A549 (cell line): ENCODE measurements at regions not wholly inside any gene's neighbourhood (a gene's known extent, or its start where the extent isn't known, plus 50 kb on each side); places are given as distances from the start of the nearest gene placed in this dataset.

Experiments
- ATAC-seq, 2 experiments: fragments of 200-7000 bp in 1 of 2; fragments of >200 bp in 1 of 2; cut with Nextera tagmentation in 1 of 2; cut with Tn5 transposase in 1 of 2; 3 replicates each; pipeline versions ENCODE4 v1.8.0 to v1.9.1; 2018 to 2020; ENCODE audit warnings: mild to moderate bottlenecking in 1 of 2, moderate library complexity in 1 of 2
- CTCF ChIA-PET: fragments of 300-600 bp; sonication (Branson Sonifier 250); formaldehyde crosslinking; extraction: SDS; loops from one replicate; lab custom pipeline; 2021; ENCODE audit warnings: antibody characterized with exemption, inconsistent platforms; lab: Yijun Ruan, JAX
- POLR2A ChIA-PET: fragments of 350-600 bp; formaldehyde crosslinking; extraction: SDS; loops from one replicate; lab custom pipeline; 2021; ENCODE audit warnings: antibody characterized with exemption, inconsistent platforms; lab: Yijun Ruan, JAX
- DNase-seq, 2 experiments: peaks; one replicate each; pipeline versions ENCODE4 v3.0.0 to v3.0.0-alpha.2; 2011 to 2016; ENCODE audit warnings: low read depth in 1 of 2, low spot score in 1 of 2
- FAIRE-seq: peaks from 2 replicates; lab custom pipeline; 2011; peaks lifted over from hg19 to GRCh38; lab: Jason Lieb, UNC
- H3K27ac ChIP-seq, 2 experiments: fragments of >200 bp; sonication (Bioruptor Twin); formaldehyde crosslinking; 3 replicates each; pipeline ENCODE4 v1.5.1; 2016 to 2017
- H3K4me1 ChIP-seq: fragments of >200 bp; sonication (Bioruptor Twin); formaldehyde crosslinking; 3 replicates; pipeline ENCODE4 v1.6.1; 2016
- H3K4me2 ChIP-seq: fragments of >200 bp; sonication (Bioruptor Twin); formaldehyde crosslinking; 3 replicates; pipeline ENCODE4 v1.6.1; 2016
- H3K4me3 ChIP-seq: fragments of >200 bp; sonication (Bioruptor Twin); formaldehyde crosslinking; 3 replicates; pipeline ENCODE4 v1.5.1; 2016
- H3K9me3 ChIP-seq: fragments of >200 bp; sonication (Bioruptor Twin); formaldehyde crosslinking; 3 replicates; pipeline ENCODE4 v1.6.1; 2016
- BHLHE40 ChIP-seq: IDR thresholded peaks from 2 replicates; pipeline ENCODE4 v1.6.1; 2012; ENCODE audit warnings: low read depth, low read length, inconsistent platforms
- CBX2 ChIP-seq: fragments of 200-600 bp; sonication (generic); IDR thresholded peaks from 2 replicates; pipeline ENCODE4 v1.6.1; 2016; ENCODE audit warnings: low read depth, mild to moderate bottlenecking, borderline replicate concordance
- CBX8 ChIP-seq: fragments of 200-600 bp; sonication (generic); IDR thresholded peaks from 2 replicates; pipeline ENCODE4 v1.6.1; 2016
- CHD2 ChIP-seq: fragments of 150-350 bp; IDR thresholded peaks from 2 replicates; pipeline ENCODE4 v1.6.1; 2014; ENCODE audit warnings: low read length; ENCODE audit not compliant: partially characterized antibody
- FOSB ChIP-seq: fragments of 250-450 bp; sonication (Bioruptor Pico); IDR thresholded peaks from 2 replicates; pipeline ENCODE4 v1.5.0; 2020; ENCODE audit warnings: mild to moderate bottlenecking, moderate library complexity
- GATA3 ChIP-seq: IDR thresholded peaks from 2 replicates; pipeline ENCODE4 v1.6.1; 2012; ENCODE audit warnings: borderline replicate concordance
- HEYL ChIP-seq: fragments of 250-450 bp; sonication (Bioruptor Pico); IDR thresholded peaks from 2 replicates; pipeline ENCODE4 v1.8.0; 2021; ENCODE audit warnings: mild to moderate bottlenecking, moderate library complexity
- HOXA7 ChIP-seq: fragments of 250-450 bp; sonication (Bioruptor Pico); IDR thresholded peaks from 2 replicates; pipeline ENCODE4 v1.5.0; 2020; ENCODE audit warnings: mild to moderate bottlenecking, moderate library complexity
- HOXB5 ChIP-seq: fragments of 250-450 bp; sonication (Bioruptor Pico); IDR thresholded peaks from 2 replicates; pipeline ENCODE4 v1.5.0; 2020; ENCODE audit warnings: mild to moderate bottlenecking, moderate library complexity
- JUN ChIP-seq, 2 experiments: fragments of >200 bp; sonication (Bioruptor Twin); formaldehyde crosslinking; IDR thresholded peaks; 2 replicates in 1 of 2; 3 replicates in 1 of 2; pipeline ENCODE4 v1.6.1; 2016 to 2017
- JUNB ChIP-seq: fragments of >200 bp; sonication (Bioruptor Twin); formaldehyde crosslinking; IDR thresholded peaks from 2 replicates; pipeline ENCODE4 v1.6.1; 2016
- KDM5A ChIP-seq: fragments of 200-600 bp; sonication (generic); IDR thresholded peaks from 2 replicates; pipeline ENCODE4 v1.6.1; 2016; ENCODE audit warnings: antibody characterized with exemption, mild to moderate bottlenecking
- MYC ChIP-seq: IDR thresholded peaks from 2 replicates; pipeline ENCODE4 v1.6.1; 2012; ENCODE audit warnings: mild to moderate bottlenecking, inconsistent platforms, low read length, improper control_type of control experiment, borderline replicate concordance
- NFE2L2 ChIP-seq: fragments of 150-350 bp; conservative IDR thresholded peaks from 2 replicates; pipeline ENCODE4 v1.6.1; 2014; ENCODE audit warnings: low read length
- NPAS2 ChIP-seq: fragments of 250-450 bp; sonication (Bioruptor Pico); IDR thresholded peaks from 2 replicates; pipeline ENCODE4 v1.8.0; 2022; ENCODE audit warnings: mild to moderate bottlenecking, moderate library complexity, borderline replicate concordance
- PHF8 ChIP-seq: fragments of 200-600 bp; sonication (generic); IDR thresholded peaks from 2 replicates; pipeline ENCODE4 v1.6.1; 2016; ENCODE audit warnings: low read depth, mild to moderate bottlenecking, antibody characterized with exemption, moderate library complexity, borderline replicate concordance
- POLR2A ChIP-seq: IDR thresholded peaks from 2 replicates; pipeline ENCODE4 v1.6.1; 2012; ENCODE audit warnings: mild to moderate bottlenecking, low read length
- RAD21 ChIP-seq, 2 experiments: fragments of >200 bp in 1 of 2; sonication (Bioruptor Twin) in 1 of 2; formaldehyde crosslinking in 1 of 2; IDR thresholded peaks in 1 of 2; conservative IDR thresholded peaks in 1 of 2; 2 replicates in 1 of 2; 3 replicates in 1 of 2; pipeline ENCODE4 v1.6.1; 2012 to 2018; ENCODE audit warnings: inconsistent platforms in 1 of 2
- RARB ChIP-seq: fragments of 250-450 bp; sonication (Bioruptor Pico); IDR thresholded peaks from 2 replicates; pipeline ENCODE4 v1.8.0; 2021; ENCODE audit warnings: mild to moderate bottlenecking, moderate library complexity
- RCOR1 ChIP-seq: fragments of 150-350 bp; IDR thresholded peaks from 2 replicates; pipeline ENCODE4 v1.6.1; 2014; ENCODE audit warnings: antibody characterized with exemption, low read length, low read depth
- RFX5 ChIP-seq: fragments of 450-650 bp; IDR thresholded peaks from 2 replicates; pipeline ENCODE4 v1.7.1; 2014; ENCODE audit warnings: antibody characterized with exemption, mild to moderate bottlenecking, moderate library complexity
- RNF2 ChIP-seq: fragments of 200-600 bp; sonication (generic); IDR thresholded peaks from 2 replicates; pipeline ENCODE4 v1.6.1; 2016; ENCODE audit warnings: low read depth, mild to moderate bottlenecking, antibody characterized with exemption, moderate library complexity, borderline replicate concordance
- TFCP2L1 ChIP-seq: fragments of 250-450 bp; sonication (Bioruptor Pico); IDR thresholded peaks from 2 replicates; pipeline ENCODE4 v1.5.0; 2021; ENCODE audit warnings: mild to moderate bottlenecking
- ZFP36 ChIP-seq: fragments of 450-650 bp; IDR thresholded peaks from 2 replicates; pipeline ENCODE4 v1.6.1; 2014; ENCODE audit warnings: borderline replicate concordance; ENCODE audit not compliant: partially characterized antibody
- ZNF302 ChIP-seq: fragments of 250-450 bp; sonication (Bioruptor Pico); IDR thresholded peaks from 2 replicates; pipeline ENCODE4 v1.9.0; 2021; ENCODE audit warnings: inconsistent platforms, mild to moderate bottlenecking, moderate library complexity
- WGBS: methylation state at CpG from one replicate; pipeline ENCODE4 v1.1.6; 2017; ENCODE audit errors: missing lambda C conversion rate; 5-methylcytosine and 5-hydroxymethylcytosine counted together
- TF ChIP-seq, protein P1 (sequence below): fragments of >200 bp; sonication (Bioruptor Twin); formaldehyde crosslinking; IDR thresholded peaks from 3 replicates; pipeline ENCODE4 v1.5.1; 2016
- TF ChIP-seq, protein P2 (sequence below): fragments of >200 bp; sonication (Bioruptor Twin); formaldehyde crosslinking; IDR thresholded peaks from 2 replicates; pipeline ENCODE4 v1.6.1; 2016
- TF ChIP-seq, protein P3 (sequence below): IDR thresholded peaks from 2 replicates; pipeline ENCODE4 v1.6.1; 2012

DNA sequence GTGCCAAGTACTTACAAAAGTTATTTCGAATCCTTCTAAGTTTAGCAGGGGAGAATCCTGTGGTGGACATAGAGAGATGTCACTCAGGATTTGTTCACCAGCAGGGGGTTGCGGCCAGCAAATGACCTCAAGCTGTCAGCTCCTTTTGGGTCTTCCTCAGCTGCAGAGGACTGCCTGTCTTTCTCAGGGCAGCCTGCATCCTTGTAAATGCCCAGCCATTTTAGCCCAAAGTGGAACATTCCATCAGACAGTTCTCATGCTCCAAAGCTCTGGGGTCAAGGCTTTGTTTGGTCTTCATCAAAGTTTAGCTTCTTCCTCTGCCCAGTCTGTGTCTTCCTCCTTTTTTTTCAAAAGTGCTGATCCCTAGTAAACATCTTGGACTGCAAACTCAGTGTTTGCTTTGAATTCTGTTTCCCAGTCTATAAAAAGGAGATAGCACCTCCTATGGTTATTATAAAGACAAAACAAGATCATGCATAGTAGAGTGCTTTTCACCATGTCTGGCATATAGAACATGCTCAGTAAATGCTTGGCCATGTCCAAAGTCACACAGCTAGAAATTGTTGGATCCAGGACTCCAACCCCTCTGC is 156.4 kb upstream of the GATB start:
- CTCF ChIA-PET, result interaction anchor here (1.1 kb wide), 1 partner anchor 11 kb away, joined by 4 read pairs; no protein-coding TSS in a partner anchor

DNA sequence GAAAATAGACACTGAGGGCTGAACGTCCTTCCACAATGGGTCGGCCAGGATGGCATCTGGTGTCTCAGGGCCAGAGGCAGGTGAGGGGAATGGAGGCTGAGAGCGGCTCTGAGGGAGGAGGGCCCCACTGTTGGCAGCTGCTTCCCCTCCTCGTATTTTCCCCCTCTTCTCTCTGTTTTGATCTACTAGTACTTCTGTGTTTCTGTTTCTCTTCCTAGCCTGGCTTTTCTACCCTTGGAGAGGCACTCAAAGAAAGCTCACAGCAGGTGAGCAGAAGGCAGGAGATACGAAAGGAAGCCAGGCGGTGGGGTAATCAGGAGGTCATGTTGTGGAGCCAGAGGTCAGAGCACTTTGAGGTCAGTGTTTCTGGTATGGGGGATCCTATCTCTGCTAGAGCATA is 151.8 kb upstream of the GATB start:
- no peaks in the 10 kb centered on the region for H3K4me1 ChIP-seq
- H3K9me3 ChIP-seq, result no peaks in the 10 kb centered on the region
- H3K27ac ChIP-seq, result no peak overlapping the region
- POLR2A ChIA-PET, result no interaction called here
- no peak overlapping the region for H3K4me3 ChIP-seq
- DNase-seq (no peak), ATAC-seq (no peak), FAIRE-seq (no peak)
- CTCF ChIA-PET, result interaction anchor here (0.6 kb wide), 1 partner anchor 94 kb away, joined by 3 read pairs; no protein-coding TSS in a partner anchor
- 41% methylated on average over 6 of the region's 6 CpGs for WGBS
- H3K4me2 ChIP-seq, result no peak overlapping the region
- TF ChIP-seq JUNB (no peak), ZNF302 (no peak), RAD21 (conservative IDR thresholded peaks at IDR 0.05 in 1 of 2, IDR thresholded peaks at IDR 0.05 in 1 of 2) (no peak), CBX8 (no peak), PHF8 (no peak), HEYL (no peak), RFX5 (no peak), POLR2A (no peak), FOSB (CRISPR knock-in tag) (no peak), JUN (IDR thresholded peaks at IDR 0.05) (no peak), MYC (no peak)
- TF ChIP-seq, protein P1, sequence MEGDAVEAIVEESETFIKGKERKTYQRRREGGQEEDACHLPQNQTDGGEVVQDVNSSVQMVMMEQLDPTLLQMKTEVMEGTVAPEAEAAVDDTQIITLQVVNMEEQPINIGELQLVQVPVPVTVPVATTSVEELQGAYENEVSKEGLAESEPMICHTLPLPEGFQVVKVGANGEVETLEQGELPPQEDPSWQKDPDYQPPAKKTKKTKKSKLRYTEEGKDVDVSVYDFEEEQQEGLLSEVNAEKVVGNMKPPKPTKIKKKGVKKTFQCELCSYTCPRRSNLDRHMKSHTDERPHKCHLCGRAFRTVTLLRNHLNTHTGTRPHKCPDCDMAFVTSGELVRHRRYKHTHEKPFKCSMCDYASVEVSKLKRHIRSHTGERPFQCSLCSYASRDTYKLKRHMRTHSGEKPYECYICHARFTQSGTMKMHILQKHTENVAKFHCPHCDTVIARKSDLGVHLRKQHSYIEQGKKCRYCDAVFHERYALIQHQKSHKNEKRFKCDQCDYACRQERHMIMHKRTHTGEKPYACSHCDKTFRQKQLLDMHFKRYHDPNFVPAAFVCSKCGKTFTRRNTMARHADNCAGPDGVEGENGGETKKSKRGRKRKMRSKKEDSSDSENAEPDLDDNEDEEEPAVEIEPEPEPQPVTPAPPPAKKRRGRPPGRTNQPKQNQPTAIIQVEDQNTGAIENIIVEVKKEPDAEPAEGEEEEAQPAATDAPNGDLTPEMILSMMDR, result no peak
- TF ChIP-seq, protein P2, sequence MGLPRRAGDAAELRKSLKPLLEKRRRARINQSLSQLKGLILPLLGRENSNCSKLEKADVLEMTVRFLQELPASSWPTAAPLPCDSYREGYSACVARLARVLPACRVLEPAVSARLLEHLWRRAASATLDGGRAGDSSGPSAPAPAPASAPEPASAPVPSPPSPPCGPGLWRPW, result no peak

More for the DNA sequence above, 156.4 kb upstream of the GATB start:
- TF ChIP-seq JUNB, result no peak
- TF ChIP-seq ZFP36, result no peak
- no peak for TF ChIP-seq HOXB5 (CRISPR knock-in tag)
- no peak for TF ChIP-seq GATA3
- TF ChIP-seq TFCP2L1 (CRISPR knock-in tag), result no peak
- TF ChIP-seq BHLHE40, result no peak
- TF ChIP-seq RNF2, result no peak
- no peak for TF ChIP-seq RARB (CRISPR knock-in tag)
- TF ChIP-seq, protein P3, sequence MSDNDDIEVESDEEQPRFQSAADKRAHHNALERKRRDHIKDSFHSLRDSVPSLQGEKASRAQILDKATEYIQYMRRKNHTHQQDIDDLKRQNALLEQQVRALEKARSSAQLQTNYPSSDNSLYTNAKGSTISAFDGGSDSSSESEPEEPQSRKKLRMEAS, result no peak
- TF ChIP-seq HOXA7 (CRISPR knock-in tag), result no peak
- TF ChIP-seq NFE2L2, result no peak
- no peak for TF ChIP-seq CHD2
- TF ChIP-seq CBX2, result no peak
- TF ChIP-seq NPAS2 (CRISPR knock-in tag), result no peak
- TF ChIP-seq RCOR1, result no peak
- TF ChIP-seq KDM5A, result no peak
- TF ChIP-seq, all 56 proteins: peak for 0
- FAIRE-seq (no peak), ATAC-seq (no peak), DNase-seq (no peak)
- 60% methylated on average over 2 of the region's 2 CpGs for WGBS
- Histone ChIP-seq H3K4me2 (no peak overlapping the region), H3K4me3 (no peak overlapping the region), H3K27ac (no peak overlapping the region), H3K4me1 (no peaks in the 10 kb centered on the region), H3K9me3 (no peaks in the 10 kb centered on the region)
- POLR2A ChIA-PET, result no interaction called here
